ENCODE measurements at regions not wholly inside any gene's neighbourhood (a gene's known extent, or its start where the extent isn't known, plus 50 kb on each side); places are given as distances from the start of the nearest gene placed in this dataset.
A peak's percentile ranks its signal among the peaks of the same experiment; 100 is the strongest.
"Not testable (repeated sequence)": the region's sequence is repeated elsewhere in the genome, so short reads cannot be mapped to it uniquely, and the experiment has no call there.

DNA sequence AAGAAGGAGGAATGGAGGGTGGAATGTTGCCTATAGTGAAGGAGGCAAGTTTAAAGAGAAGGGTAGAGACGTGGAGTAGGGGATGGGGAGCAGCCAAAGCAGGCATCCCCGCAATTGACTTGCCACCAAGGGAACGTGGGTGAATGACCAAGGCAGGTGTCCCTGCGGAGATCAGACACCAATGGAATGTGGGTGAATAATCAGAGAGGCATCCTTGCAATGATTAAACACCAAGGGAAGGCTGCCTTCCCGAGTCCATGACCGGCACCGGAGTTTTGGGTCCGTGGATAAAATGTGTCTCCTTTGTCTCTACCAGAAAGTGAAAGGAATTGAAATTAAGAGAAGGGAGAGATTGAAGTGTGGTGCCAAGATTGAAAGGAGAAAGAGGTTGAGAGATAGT is 61.9 kb upstream of the APP start:
- H3K4me3 Mint-ChIP-seq; H3K27ac Mint-ChIP-seq; H3K4me1 Mint-ChIP-seq; H3K36me3 Mint-ChIP-seq; H3K27me3 ChIP-seq (ENCODE audit: insufficient read depth, low read length, poor library complexity, severe bottlenecking); DNase-seq; H3K4me3 ChIP-seq (ENCODE audit: low read length); H3K9me3 ChIP-seq (ENCODE audit: low read length); H3K4me1 ChIP-seq (ENCODE audit: insufficient read depth, low read length); H3K27me3 Mint-ChIP-seq; POLR2A ChIA-PET; CTCF ChIA-PET; H3K36me3 ChIP-seq (ENCODE audit: insufficient read depth, low read length); H3K27ac ChIP-seq (ENCODE audit: low read depth, low read length); H3K9me3 Mint-ChIP-seq: not testable (repeated sequence)

DNA sequence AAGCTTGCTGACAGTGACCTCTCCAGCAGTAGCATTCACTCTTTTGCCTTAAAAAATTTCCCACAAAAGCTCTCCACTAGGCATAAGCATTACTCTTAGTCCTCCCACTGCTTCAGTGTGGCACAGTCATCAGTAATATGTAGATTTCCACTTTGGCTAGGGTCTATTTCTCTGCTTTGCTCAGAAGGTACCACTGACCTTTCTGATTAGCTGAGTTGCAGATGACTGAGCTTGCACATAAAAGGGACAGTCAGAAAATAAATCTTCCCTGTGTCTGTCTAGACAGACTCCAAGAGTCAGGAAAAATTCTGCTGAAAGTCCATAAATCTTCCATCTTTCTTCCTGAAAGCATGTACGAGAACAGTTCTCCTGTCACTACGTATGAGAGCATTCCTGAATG is 56.6 kb upstream of the APP start:
- H3K4me1 ChIP-seq (ENCODE audit: insufficient read depth, low read length): no peaks in the 10 kb centered on the region
- H3K27ac Mint-ChIP-seq: no peak overlapping the region
- no peak overlapping the region for H3K4me3 Mint-ChIP-seq
- no peaks in the 10 kb centered on the region for H3K4me1 Mint-ChIP-seq
- no peak for DNase-seq
- H3K36me3 ChIP-seq (ENCODE audit: insufficient read depth, low read length): no peaks in the 10 kb centered on the region
- H3K4me3 ChIP-seq (ENCODE audit: low read length): no peak overlapping the region
- H3K27ac ChIP-seq (ENCODE audit: low read depth, low read length): no peak overlapping the region
- no peaks in the 10 kb centered on the region for H3K36me3 Mint-ChIP-seq
- H3K9me3 Mint-ChIP-seq: peaks cover 0 to 1% (median 0%) of the 10 kb centered on the region in 5 donors
- POLR2A ChIA-PET: no interaction called here
- H3K27me3 ChIP-seq (ENCODE audit: insufficient read depth, low read length, poor library complexity, severe bottlenecking): no peaks in the 10 kb centered on the region
- no peaks in the 10 kb centered on the region for H3K27me3 Mint-ChIP-seq
- CTCF ChIA-PET: no interaction called here
- no peaks in the 10 kb centered on the region for H3K9me3 ChIP-seq (ENCODE audit: low read length)

DNA sequence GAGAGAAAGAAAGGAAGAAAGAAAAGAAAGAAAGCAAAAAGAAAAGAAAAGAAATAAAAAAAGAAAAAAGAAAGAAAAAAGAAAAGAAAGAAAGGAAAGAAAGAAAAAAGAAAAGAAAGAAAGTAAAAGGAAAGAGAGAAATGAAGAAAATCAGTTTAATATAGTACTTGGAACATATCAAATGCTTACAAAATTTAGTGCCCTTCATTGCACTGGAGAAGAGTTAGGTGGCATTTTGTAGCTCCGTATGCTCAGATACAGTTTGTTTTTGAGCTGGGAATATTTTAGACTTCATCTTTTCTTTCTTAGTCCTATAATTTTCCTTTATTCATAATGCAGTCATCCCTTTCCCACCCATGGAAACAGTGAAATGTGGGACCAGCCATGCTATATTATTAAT is 56.2 kb upstream of the APP start:
- H3K27me3 ChIP-seq (ENCODE audit: insufficient read depth, low read length, poor library complexity, severe bottlenecking): no peaks in the 10 kb centered on the region
- H3K36me3 ChIP-seq (ENCODE audit: insufficient read depth, low read length): no peaks in the 10 kb centered on the region
- H3K9me3 ChIP-seq (ENCODE audit: low read length): no peaks in the 10 kb centered on the region
- H3K36me3 Mint-ChIP-seq: no peaks in the 10 kb centered on the region
- no peaks in the 10 kb centered on the region for H3K4me1 Mint-ChIP-seq
- H3K4me3 ChIP-seq (ENCODE audit: low read length): no peak overlapping the region
- H3K27ac Mint-ChIP-seq: peak overlapping the region in 1 of 8 donors; percentile 65
- POLR2A ChIA-PET: no interaction called here
- H3K27me3 Mint-ChIP-seq: no peaks in the 10 kb centered on the region
- CTCF ChIA-PET: no interaction called here
- no peak overlapping the region for H3K27ac ChIP-seq (ENCODE audit: low read depth, low read length)
- DNase-seq: no peak
- H3K9me3 Mint-ChIP-seq: peaks cover 0 to 1% (median 0%) of the 10 kb centered on the region in 5 donors
- H3K4me3 Mint-ChIP-seq: no peak overlapping the region
- H3K4me1 ChIP-seq (ENCODE audit: insufficient read depth, low read length): no peaks in the 10 kb centered on the region

DNA sequence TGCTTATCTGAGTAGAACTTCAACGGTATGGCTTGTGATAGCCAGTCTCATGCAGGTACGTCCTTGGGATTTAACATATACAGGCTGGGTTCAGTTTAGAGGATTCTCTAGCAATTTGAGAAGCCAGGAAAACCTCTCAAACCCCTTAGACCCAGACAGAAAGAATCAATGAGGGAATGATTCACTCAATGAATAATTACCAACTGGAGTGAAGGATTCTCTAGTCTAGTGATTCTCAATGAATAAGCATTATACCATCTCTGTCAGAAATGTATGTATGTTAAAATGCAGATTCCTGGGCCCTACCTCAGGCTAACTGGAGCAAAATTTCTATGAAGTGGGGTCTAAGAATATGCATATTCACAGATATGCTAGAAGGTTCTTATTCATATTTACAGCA is 54.5 kb upstream of the APP start:
- peaks cover 0 to 5% (median 0%) of the 10 kb centered on the region in 5 donors for H3K9me3 Mint-ChIP-seq
- no peak overlapping the region for H3K27ac ChIP-seq (ENCODE audit: low read depth, low read length)
- ChIA-PET CTCF (no interaction called here), POLR2A (no interaction called here)
- H3K9me3 ChIP-seq (ENCODE audit: low read length): no peaks in the 10 kb centered on the region
- no peak overlapping the region for H3K27ac Mint-ChIP-seq
- DNase-seq: no peak
- no peaks in the 10 kb centered on the region for H3K4me1 ChIP-seq (ENCODE audit: insufficient read depth, low read length)
- H3K4me3 ChIP-seq (ENCODE audit: low read length): no peak overlapping the region
- H3K36me3 ChIP-seq (ENCODE audit: insufficient read depth, low read length): no peaks in the 10 kb centered on the region
- no peaks in the 10 kb centered on the region for H3K36me3 Mint-ChIP-seq
- no peak overlapping the region for H3K4me3 Mint-ChIP-seq
- H3K27me3 ChIP-seq (ENCODE audit: insufficient read depth, low read length, poor library complexity, severe bottlenecking): no peaks in the 10 kb centered on the region
- H3K4me1 Mint-ChIP-seq: no peaks in the 10 kb centered on the region
- no peaks in the 10 kb centered on the region for H3K27me3 Mint-ChIP-seq

DNA sequence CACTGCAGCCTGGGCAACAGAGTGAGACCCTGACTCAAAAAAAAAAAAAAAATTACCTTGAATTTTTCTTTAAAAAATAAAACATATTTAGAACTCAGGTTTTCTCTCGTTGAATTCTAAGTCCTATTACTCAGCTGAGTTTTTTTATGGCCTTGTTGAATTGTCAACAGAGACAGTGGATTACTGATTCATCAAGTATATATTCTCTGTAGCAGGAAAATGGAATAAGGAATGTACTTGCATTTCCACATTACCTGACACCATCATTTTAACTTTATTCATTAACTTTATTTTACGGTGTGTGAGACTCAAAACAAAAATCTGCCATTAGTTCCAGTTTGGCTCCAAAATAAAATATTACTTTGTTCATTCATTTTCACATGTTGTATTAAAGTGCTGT is 53.8 kb upstream of the APP start:
- H3K27me3 Mint-ChIP-seq: no peaks in the 10 kb centered on the region
- no peaks in the 10 kb centered on the region for H3K4me1 ChIP-seq (ENCODE audit: insufficient read depth, low read length)
- no peak for DNase-seq
- POLR2A ChIA-PET: no interaction called here
- H3K27ac ChIP-seq (ENCODE audit: low read depth, low read length): no peak overlapping the region
- H3K4me3 Mint-ChIP-seq: no peak overlapping the region
- H3K4me3 ChIP-seq (ENCODE audit: low read length): no peak overlapping the region
- no peaks in the 10 kb centered on the region for H3K9me3 ChIP-seq (ENCODE audit: low read length)
- no peaks in the 10 kb centered on the region for H3K4me1 Mint-ChIP-seq
- H3K36me3 Mint-ChIP-seq: no peaks in the 10 kb centered on the region
- no peaks in the 10 kb centered on the region for H3K27me3 ChIP-seq (ENCODE audit: insufficient read depth, low read length, poor library complexity, severe bottlenecking)
- no peak overlapping the region for H3K27ac Mint-ChIP-seq
- H3K36me3 ChIP-seq (ENCODE audit: insufficient read depth, low read length): no peaks in the 10 kb centered on the region
- H3K9me3 Mint-ChIP-seq: peaks cover 0 to 6% (median 0%) of the 10 kb centered on the region in 5 donors
- CTCF ChIA-PET: no interaction called here

Measured in CD8-positive, alpha-beta memory T cell (primary cell).